MM.1S (cell line): ENCODE measurements at regions not wholly inside any gene's neighbourhood (a gene's known extent, or its start where the extent isn't known, plus 50 kb on each side); places are given as distances from the start of the nearest gene placed in this dataset.

Source experiments
- DNase-seq: peaks from one replicate; pipeline ENCODE4 v3.0.0-alpha.2; 2015
- H2AFZ ChIP-seq: fragments of 300-600 bp; sonication (generic); 2 replicates; pipeline ENCODE4 v1.6.0; 2016; ENCODE audit warnings: antibody characterized with exemption, low read length
- H3F3A ChIP-seq: fragments of 300-600 bp; sonication (generic); 2 replicates; pipeline ENCODE4 v1.6.1; 2016; ENCODE audit warnings: mild to moderate bottlenecking, antibody characterized with exemption, low read length, moderate library complexity, mixed read lengths; ENCODE audit not compliant: insufficient read depth
- H3K27ac ChIP-seq: fragments of 300-600 bp; sonication (generic); 2 replicates; pipeline ENCODE4 v1.5.1; 2016; ENCODE audit warnings: mild to moderate bottlenecking, low read length
- H3K27me3 ChIP-seq: fragments of 300-600 bp; sonication (generic); replicated peaks from 2 replicates; pipeline ENCODE4 v1.6.0; 2016; ENCODE audit warnings: low read length; ENCODE audit not compliant: insufficient read depth
- H3K36me3 ChIP-seq: fragments of 300-600 bp; sonication (generic); replicated peaks from 2 replicates; pipeline ENCODE4 v1.6.1; 2016; ENCODE audit warnings: mild to moderate bottlenecking, low read length, mixed read lengths; ENCODE audit not compliant: insufficient read depth
- H3K4me1 ChIP-seq: fragments of 300-600 bp; sonication (generic); 2 replicates; pipeline ENCODE4 v1.6.1; 2016; ENCODE audit warnings: low read length, mixed read lengths
- H3K4me2 ChIP-seq: fragments of 300-600 bp; sonication (generic); 2 replicates; pipeline ENCODE4 v1.6.0; 2016; ENCODE audit warnings: low read depth, low read length
- H3K4me3 ChIP-seq: fragments of 300-600 bp; sonication (generic); 2 replicates; pipeline ENCODE4 v1.5.1; 2016; ENCODE audit warnings: low read length, mixed read lengths
- H3K79me2 ChIP-seq: fragments of 300-600 bp; sonication (generic); 2 replicates; pipeline ENCODE4 v1.6.1; 2016; ENCODE audit warnings: mixed run types, low read length, mixed read lengths
- H3K9ac ChIP-seq: fragments of 300-600 bp; sonication (generic); 2 replicates; pipeline ENCODE4 v1.6.1; 2016; ENCODE audit warnings: low read length, mixed read lengths
- H3K9me2 ChIP-seq: fragments of 300-600 bp; sonication (generic); replicated peaks from 2 replicates; pipeline ENCODE4 v1.6.1; 2016; ENCODE audit warnings: mild to moderate bottlenecking, low read length, mixed read lengths; ENCODE audit not compliant: insufficient read depth
- H3K9me3 ChIP-seq: fragments of 300-600 bp; sonication (generic); replicated peaks from 2 replicates; pipeline ENCODE4 v1.6.1; 2016; ENCODE audit warnings: mild to moderate bottlenecking, low read length, mixed read lengths; ENCODE audit not compliant: insufficient read depth
- H4K20me1 ChIP-seq: fragments of 300-600 bp; sonication (generic); 2 replicates; pipeline ENCODE4 v1.6.1; 2016; ENCODE audit warnings: mild to moderate bottlenecking, low read length, moderate library complexity, mixed read lengths; ENCODE audit not compliant: insufficient read depth
- CTCF ChIP-seq: fragments of 300-600 bp; sonication (generic); IDR thresholded peaks from 2 replicates; pipeline ENCODE4 v1.5.1; 2016; ENCODE audit warnings: antibody characterized with exemption, low read length, mixed read lengths
- EZH2 ChIP-seq: fragments of 300-600 bp; sonication (generic); optimal IDR thresholded peaks from 2 replicates; pipeline ENCODE3; 2017; ENCODE audit warnings: low read depth, mild to moderate bottlenecking, antibody characterized with exemption, low read length, mixed read lengths
- EZH2phosphoT487 ChIP-seq: fragments of 300-600 bp; sonication (generic); IDR thresholded peaks from 2 replicates; pipeline ENCODE4 v1.6.1; 2018; ENCODE audit warnings: antibody characterized with exemption, low read length

- DNase-seq, result no peak
- no peaks in the 10 kb centered on the region for H3K9me3 ChIP-seq
- no peak overlapping the region for H3K4me2 ChIP-seq
- H3K4me1 ChIP-seq, result peaks cover 9% of the 10 kb centered on the region
- no peaks in the 10 kb centered on the region for H3K79me2 ChIP-seq
- H3K4me3 ChIP-seq, result no peak overlapping the region
- no peak overlapping the region for H3K27ac ChIP-seq
- H3F3A ChIP-seq, result no peaks in the 10 kb centered on the region
- H4K20me1 ChIP-seq, result no peaks in the 10 kb centered on the region
- no peaks in the 10 kb centered on the region for H3K27me3 ChIP-seq
- H2AFZ ChIP-seq, result no peak overlapping the region
- H3K36me3 ChIP-seq, result no peaks in the 10 kb centered on the region
- no peaks in the 10 kb centered on the region for H3K9me2 ChIP-seq
- TF ChIP-seq EZH2phosphoT487 (no peak), CTCF (no peak), EZH2 (no peak)
- H3K9ac ChIP-seq, result no peak overlapping the region
Measured at GRCh38 chr3:144270100-144270499, 298.5 kb downstream of the DIPK2A start.

- Histone ChIP-seq H3K27me3 (no peaks in the 10 kb centered on the region), H3F3A (no peaks in the 10 kb centered on the region), H3K27ac (no peak overlapping the region), H3K9me2 (no peaks in the 10 kb centered on the region), H3K4me1 (peaks cover 14% of the 10 kb centered on the region), H3K4me3 (no peak overlapping the region), H3K4me2 (no peak overlapping the region), H2AFZ (no peak overlapping the region), H3K9me3 (no peaks in the 10 kb centered on the region), H3K36me3 (no peaks in the 10 kb centered on the region), H3K9ac (no peak overlapping the region), H4K20me1 (no peaks in the 10 kb centered on the region), H3K79me2 (no peaks in the 10 kb centered on the region)
- TF ChIP-seq EZH2phosphoT487 (no peak), CTCF (no peak), EZH2 (no peak)
- DNase-seq, result no peak
Measured at GRCh38 chr3:144272680-144273079, 301.1 kb downstream of the DIPK2A start.

- Histone ChIP-seq H4K20me1 (no peaks in the 10 kb centered on the region), H3K4me3 (no peak overlapping the region), H3K4me2 (no peak overlapping the region), H3K9me2 (no peaks in the 10 kb centered on the region), H3K27ac (no peak overlapping the region), H3K36me3 (no peaks in the 10 kb centered on the region), H3K79me2 (no peaks in the 10 kb centered on the region), H2AFZ (no peak overlapping the region), H3K9me3 (no peaks in the 10 kb centered on the region), H3K9ac (no peak overlapping the region), H3F3A (no peaks in the 10 kb centered on the region), H3K4me1 (peaks cover 14% of the 10 kb centered on the region), H3K27me3 (no peaks in the 10 kb centered on the region)
- TF ChIP-seq EZH2phosphoT487 (no peak), EZH2 (no peak), CTCF (no peak)
- no peak for DNase-seq
Measured at GRCh38 chr3:144273601-144274000, 302.0 kb downstream of the DIPK2A start.
